CD4-positive, alpha-beta memory T cell (primary cell): ENCODE measurements at regions not wholly inside any gene's neighbourhood (a gene's known extent, or its start where the extent isn't known, plus 50 kb on each side); places are given as distances from the start of the nearest gene placed in this dataset.

Experiments
- CTCF ChIA-PET: fragments of 350-600 bp; sonication (Branson Sonifier 250); formaldehyde crosslinking; loops from one replicate; lab custom pipeline; 2021; ENCODE audit warnings: inconsistent platforms; ENCODE audit not compliant: partially characterized antibody; lab: Charles Lee
- POLR2A ChIA-PET: fragments of 350-600 bp; sonication (Branson Sonifier 250); formaldehyde crosslinking; loops from one replicate; lab custom pipeline; 2021; ENCODE audit not compliant: partially characterized antibody; lab: Charles Lee
- DNase-seq, 5 donors: peaks; one replicate each; pipeline versions ENCODE4 v3.0.0 to v3.0.0-alpha.2; 2020 to 2022; ENCODE audit warnings: mixed read lengths in 1 of 5
- H3K27ac ChIP-seq: one replicate; pipeline ENCODE4 v1.7.0; 2013; ENCODE audit warnings: low read depth, low read length
- H3K27me3 ChIP-seq: 2 replicates; pipeline ENCODE4 v1.7.0; 2013; ENCODE audit warnings: mild to moderate bottlenecking, low read length, moderate library complexity; ENCODE audit not compliant: insufficient read depth
- H3K36me3 ChIP-seq: 2 replicates; pipeline ENCODE4 v1.7.0; 2013; ENCODE audit warnings: mild to moderate bottlenecking, low read length, moderate library complexity; ENCODE audit not compliant: insufficient read depth
- H3K4me1 ChIP-seq: 2 replicates; pipeline ENCODE4 v1.7.0; 2013; ENCODE audit warnings: mild to moderate bottlenecking, low read length, moderate library complexity; ENCODE audit not compliant: insufficient read depth
- H3K4me3 ChIP-seq, 2 donors: one replicate each; pipeline ENCODE4 v1.7.0; 2013; ENCODE audit warnings: low read length in 2 of 2, mild to moderate bottlenecking in 1 of 2
- H3K9me3 ChIP-seq, 2 donors: one replicate each; pipeline ENCODE4 v1.7.0; 2013; ENCODE audit warnings: low read length in 2 of 2, control low read depth in 1 of 2; ENCODE audit not compliant: control insufficient read depth in 1 of 2
- H3K27ac Mint-ChIP-seq, 7 donors: one replicate each; pipeline ENCODE4 v1.8.0; 2020 to 2021; ENCODE audit warnings: mixed read lengths in 7 of 7, mild to moderate bottlenecking in 6 of 7, inconsistent platforms in 3 of 7, moderate library complexity in 3 of 7
- H3K27me3 Mint-ChIP-seq, 2 donors: one replicate each; pipeline ENCODE4 v1.8.0; 2020 to 2021; ENCODE audit warnings: mixed read lengths in 2 of 2
- H3K36me3 Mint-ChIP-seq, 2 donors: one replicate each; pipeline ENCODE4 v1.8.0; 2020 to 2021; ENCODE audit warnings: mixed read lengths in 2 of 2, inconsistent platforms in 1 of 2, mild to moderate bottlenecking in 1 of 2
- H3K4me1 Mint-ChIP-seq, 4 donors: one replicate each; pipeline ENCODE4 v1.8.0; 2020 to 2021; ENCODE audit warnings: mixed read lengths in 4 of 4, mild to moderate bottlenecking in 1 of 4
- H3K4me3 Mint-ChIP-seq, 8 donors: one replicate each; pipeline ENCODE4 v1.8.0; 2020 to 2021; ENCODE audit warnings: mixed read lengths in 8 of 8, mild to moderate bottlenecking in 7 of 8, moderate library complexity in 6 of 8, inconsistent platforms in 3 of 8
- H3K9me3 Mint-ChIP-seq, 8 donors: one replicate each; pipeline ENCODE4 v1.8.0; 2020 to 2021; ENCODE audit warnings: mixed read lengths in 8 of 8, mild to moderate bottlenecking in 5 of 8, inconsistent platforms in 3 of 8, moderate library complexity in 1 of 8
- intact Hi-C: fragments of 100-400 bp; cut with micrococcal nuclease; formaldehyde crosslinking; loops from one replicate; pipeline ENCODE4 v1.15.1; 2023

DNA sequence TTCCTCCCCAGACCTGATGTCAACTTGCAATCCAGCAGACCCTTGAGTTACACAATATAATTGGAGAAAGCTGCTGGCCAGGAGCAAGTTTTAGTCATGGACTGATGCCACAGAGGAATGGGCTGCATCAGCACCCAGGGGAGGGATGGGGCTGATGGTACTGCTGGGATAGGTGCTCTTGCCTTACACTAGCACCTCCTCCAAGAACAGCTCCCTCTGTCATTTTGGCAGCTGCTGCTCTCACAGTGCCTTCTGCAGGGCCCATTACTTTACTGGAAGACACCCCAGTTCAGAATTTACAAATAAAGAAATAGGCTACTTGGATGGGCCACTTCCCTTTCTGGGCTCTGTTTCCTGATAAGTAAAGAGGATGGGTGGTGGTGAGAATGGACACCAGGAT is 85.3 kb upstream of the RORA start:
- H3K27me3 ChIP-seq = no peaks in the 10 kb centered on the region
- DNase-seq = no peak
- no peak overlapping the region for H3K27ac ChIP-seq
- H3K36me3 Mint-ChIP-seq = no peaks in the 10 kb centered on the region
- peaks cover 0 to 3% of the 10 kb centered on the region in 2 donors for H3K9me3 ChIP-seq
- H3K4me3 Mint-ChIP-seq = no peak overlapping the region
- intact Hi-C loops = no loop called here
- no peaks in the 10 kb centered on the region for H3K4me1 ChIP-seq
- POLR2A ChIA-PET = no interaction called here
- no peaks in the 10 kb centered on the region for H3K4me1 Mint-ChIP-seq
- peaks cover 0 to 2% (median 0%) of the 10 kb centered on the region in 8 donors for H3K9me3 Mint-ChIP-seq
- peaks cover 4% of the 10 kb centered on the region in 2 donors for H3K27me3 Mint-ChIP-seq
- no peak overlapping the region for H3K4me3 ChIP-seq
- CTCF ChIA-PET = no interaction called here
- H3K36me3 ChIP-seq = no peaks in the 10 kb centered on the region
- no peak overlapping the region for H3K27ac Mint-ChIP-seq

- Mint-ChIP-seq H3K27me3 (peaks cover 6 to 8% of the 10 kb centered on the region in 2 donors), H3K9me3 (no peaks in the 10 kb centered on the region), H3K4me3 (no peak overlapping the region), H3K27ac (no peak overlapping the region), H3K4me1 (no peaks in the 10 kb centered on the region), H3K36me3 (no peaks in the 10 kb centered on the region)
- Histone ChIP-seq H3K36me3 (no peaks in the 10 kb centered on the region), H3K9me3 (peaks cover 0 to 3% of the 10 kb centered on the region in 2 donors), H3K4me3 (no peak overlapping the region), H3K27me3 (no peaks in the 10 kb centered on the region), H3K4me1 (no peaks in the 10 kb centered on the region), H3K27ac (no peak overlapping the region)
- intact Hi-C loops = no loop called here
- CTCF ChIA-PET = no interaction called here
- no peak for DNase-seq
- POLR2A ChIA-PET = no interaction called here
Observed at GRCh38 chr15:61309617-61310016, 80.5 kb upstream of the RORA start.

DNA sequence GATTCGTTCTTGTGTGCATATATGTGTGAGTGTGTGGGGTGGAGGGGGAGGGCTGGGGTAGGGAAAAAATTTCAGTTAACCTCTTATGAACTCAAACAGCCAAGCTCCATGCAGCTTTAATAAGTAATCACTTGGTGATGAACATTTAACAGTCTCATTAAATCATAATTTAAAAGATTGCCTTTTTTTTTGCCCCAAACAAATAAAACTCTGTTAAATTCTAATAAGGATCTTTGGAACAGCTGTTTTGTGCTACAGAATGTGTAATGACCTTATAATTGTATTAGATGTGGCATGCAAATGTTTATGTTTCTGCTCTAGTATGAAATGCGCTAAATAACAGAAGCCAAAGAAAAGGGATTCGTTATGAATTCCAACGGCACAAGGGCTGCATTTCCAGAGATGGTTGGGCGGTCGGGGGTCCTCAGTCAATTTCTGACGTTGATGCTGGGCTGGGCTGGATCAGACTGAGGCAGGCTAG is 80.0 kb upstream of the RORA start:
- POLR2A ChIA-PET = no interaction called here
- Mint-ChIP-seq H3K4me3 (no peak overlapping the region), H3K36me3 (no peaks in the 10 kb centered on the region), H3K27me3 (peaks cover 7 to 8% of the 10 kb centered on the region in 2 donors), H3K4me1 (no peaks in the 10 kb centered on the region), H3K9me3 (no peaks in the 10 kb centered on the region), H3K27ac (no peak overlapping the region)
- H3K36me3 ChIP-seq = no peaks in the 10 kb centered on the region
- intact Hi-C loops = no loop called here
- no peak overlapping the region for H3K4me3 ChIP-seq
- CTCF ChIA-PET = no interaction called here
- H3K9me3 ChIP-seq = peaks cover 0 to 3% of the 10 kb centered on the region in 2 donors
- H3K27me3 ChIP-seq = no peaks in the 10 kb centered on the region
- DNase-seq = no peak
- H3K4me1 ChIP-seq = no peaks in the 10 kb centered on the region
- H3K27ac ChIP-seq = no peak overlapping the region

- H3K4me3 Mint-ChIP-seq = no peak overlapping the region
- no peak overlapping the region for H3K27ac Mint-ChIP-seq
- DNase-seq = no peak
- H3K4me1 Mint-ChIP-seq = no peaks in the 10 kb centered on the region
- H3K36me3 Mint-ChIP-seq = no peaks in the 10 kb centered on the region
- Histone ChIP-seq H3K4me3 (no peak overlapping the region), H3K27me3 (no peaks in the 10 kb centered on the region), H3K36me3 (no peaks in the 10 kb centered on the region), H3K27ac (no peak overlapping the region), H3K4me1 (no peaks in the 10 kb centered on the region), H3K9me3 (peaks cover 0 to 3% of the 10 kb centered on the region in 2 donors)
- H3K9me3 Mint-ChIP-seq = no peaks in the 10 kb centered on the region
- ChIA-PET CTCF (no interaction called here), POLR2A (no interaction called here)
- peaks cover 5 to 6% of the 10 kb centered on the region in 2 donors for H3K27me3 Mint-ChIP-seq
- intact Hi-C loops = no loop called here
Observed at GRCh38 chr15:61308437-61308836, 79.3 kb upstream of the RORA start.

DNA sequence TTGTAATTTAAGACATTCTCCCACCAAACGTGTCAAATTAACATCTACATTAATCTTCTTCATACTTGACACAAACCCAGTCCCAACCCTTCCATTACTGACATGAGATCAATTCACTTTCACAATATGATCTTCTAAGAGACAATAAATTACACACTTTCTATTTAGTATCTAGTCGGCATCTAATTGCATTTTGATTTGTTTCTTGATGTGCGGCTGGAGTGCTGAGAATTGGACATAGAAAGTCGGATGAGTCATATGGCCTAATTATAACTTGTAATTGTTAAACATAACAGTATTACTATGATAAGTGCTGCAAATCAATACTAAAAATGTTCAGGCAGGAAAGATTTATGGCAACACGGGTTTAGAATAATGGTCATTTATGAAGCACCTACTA is 78.4 kb upstream of the RORA start:
- ChIA-PET CTCF (no interaction called here), POLR2A (no interaction called here)
- H3K4me1 Mint-ChIP-seq = no peaks in the 10 kb centered on the region
- peaks cover 5 to 6% of the 10 kb centered on the region in 2 donors for H3K27me3 Mint-ChIP-seq
- intact Hi-C loops = no loop called here
- Histone ChIP-seq H3K27me3 (no peaks in the 10 kb centered on the region), H3K27ac (no peak overlapping the region), H3K36me3 (no peaks in the 10 kb centered on the region), H3K4me3 (no peak overlapping the region), H3K4me1 (no peaks in the 10 kb centered on the region), H3K9me3 (peaks cover 0 to 3% of the 10 kb centered on the region in 2 donors)
- no peaks in the 10 kb centered on the region for H3K9me3 Mint-ChIP-seq
- H3K27ac Mint-ChIP-seq = no peak overlapping the region
- no peaks in the 10 kb centered on the region for H3K36me3 Mint-ChIP-seq
- no peak for DNase-seq
- no peak overlapping the region for H3K4me3 Mint-ChIP-seq

GRCh38 chr15:61301701-61302100 is 72.6 kb upstream of the RORA start:
- H3K4me3 Mint-ChIP-seq = no peak overlapping the region
- Histone ChIP-seq H3K4me3 (no peak overlapping the region), H3K27me3 (no peaks in the 10 kb centered on the region), H3K9me3 (no peaks in the 10 kb centered on the region), H3K27ac (no peak overlapping the region), H3K36me3 (no peaks in the 10 kb centered on the region), H3K4me1 (no peaks in the 10 kb centered on the region)
- ChIA-PET CTCF (no interaction called here), POLR2A (no interaction called here)
- no peak for DNase-seq
- intact Hi-C loops = no loop called here
- no peaks in the 10 kb centered on the region for H3K4me1 Mint-ChIP-seq
- H3K27ac Mint-ChIP-seq = no peak overlapping the region
- peaks cover 0 to 3% (median 0%) of the 10 kb centered on the region in 8 donors for H3K9me3 Mint-ChIP-seq
- H3K36me3 Mint-ChIP-seq = no peaks in the 10 kb centered on the region
- peaks cover 9% of the 10 kb centered on the region in 2 donors for H3K27me3 Mint-ChIP-seq

- H3K9me3 ChIP-seq = no peaks in the 10 kb centered on the region
- ChIA-PET CTCF (no interaction called here), POLR2A (no interaction called here)
- no peak overlapping the region for H3K4me3 ChIP-seq
- Mint-ChIP-seq H3K27me3 (peaks cover 6 to 9% of the 10 kb centered on the region in 2 donors), H3K9me3 (peaks cover 0 to 3% (median 0%) of the 10 kb centered on the region in 8 donors), H3K27ac (no peak overlapping the region), H3K4me1 (no peaks in the 10 kb centered on the region), H3K4me3 (no peak overlapping the region), H3K36me3 (no peaks in the 10 kb centered on the region)
- H3K36me3 ChIP-seq = no peaks in the 10 kb centered on the region
- DNase-seq = no peak
- H3K4me1 ChIP-seq = no peaks in the 10 kb centered on the region
- intact Hi-C loops = no loop called here
- no peak overlapping the region for H3K27ac ChIP-seq
- H3K27me3 ChIP-seq = no peaks in the 10 kb centered on the region
Observed at GRCh38 chr15:61299075-61299763, 70.1 kb upstream of the RORA start.
